Transverse colon (tissue), 4 donors: ENCODE measurements at regions not wholly inside any gene's neighbourhood (a gene's known extent, or its start where the extent isn't known, plus 50 kb on each side); places are given as distances from the start of the nearest gene placed in this dataset.

ENCODE experiments used
- EP300 ChIP-seq: sonication (generic); formaldehyde crosslinking; IDR thresholded peaks from one replicate; pipeline ENCODE4 v1.6.1; 2017; ENCODE audit warnings: antibody characterized with exemption, low read depth
- POLR2A ChIP-seq: fragments of 450-650 bp; IDR thresholded peaks from one replicate; pipeline ENCODE4 v1.6.1; 2016; ENCODE audit warnings: antibody characterized with exemption, mild to moderate bottlenecking, moderate library complexity
- POLR2AphosphoS5 ChIP-seq, 3 donors: sonication (generic); formaldehyde crosslinking; IDR thresholded peaks; one replicate each; pipeline ENCODE4 v1.6.1; 2016; ENCODE audit warnings: antibody characterized with exemption in 3 of 3
- TF ChIP-seq, protein P1 (sequence below), 5 experiments: fragments of 200-600 bp in 3 of 5; fragments of 450-650 bp in 2 of 5; sonication (generic) in 3 of 5; IDR thresholded peaks; 1 replicate in 2 of 5; 2 replicates in 3 of 5; pipeline ENCODE4 v1.5.1; 2016 to 2017; ENCODE audit warnings: antibody characterized with exemption in 5 of 5, inconsistent platforms in 3 of 5, mild to moderate bottlenecking in 2 of 5, moderate library complexity in 1 of 5

DNA sequence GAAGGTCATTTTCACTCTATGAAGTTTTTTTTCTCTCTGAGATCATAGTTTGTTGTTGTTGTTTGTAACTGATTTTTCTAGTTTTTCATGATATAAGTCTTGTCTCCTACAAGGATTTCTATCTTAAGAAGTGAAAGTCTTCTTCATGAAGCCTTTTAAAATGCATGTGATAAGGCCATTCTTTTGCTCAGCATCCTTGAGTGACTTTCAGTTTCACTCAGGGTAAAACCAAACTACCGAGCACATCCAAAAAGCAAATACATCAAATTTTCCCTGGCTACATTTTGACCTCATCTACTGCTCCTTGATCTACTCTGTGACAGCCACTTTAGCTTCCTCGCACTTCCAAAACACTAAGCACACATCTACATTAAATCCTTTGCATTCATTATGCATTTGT, 580.7 kb downstream of the KCTD8 start:
- no peak for TF ChIP-seq POLR2A
- TF ChIP-seq, protein P1, sequence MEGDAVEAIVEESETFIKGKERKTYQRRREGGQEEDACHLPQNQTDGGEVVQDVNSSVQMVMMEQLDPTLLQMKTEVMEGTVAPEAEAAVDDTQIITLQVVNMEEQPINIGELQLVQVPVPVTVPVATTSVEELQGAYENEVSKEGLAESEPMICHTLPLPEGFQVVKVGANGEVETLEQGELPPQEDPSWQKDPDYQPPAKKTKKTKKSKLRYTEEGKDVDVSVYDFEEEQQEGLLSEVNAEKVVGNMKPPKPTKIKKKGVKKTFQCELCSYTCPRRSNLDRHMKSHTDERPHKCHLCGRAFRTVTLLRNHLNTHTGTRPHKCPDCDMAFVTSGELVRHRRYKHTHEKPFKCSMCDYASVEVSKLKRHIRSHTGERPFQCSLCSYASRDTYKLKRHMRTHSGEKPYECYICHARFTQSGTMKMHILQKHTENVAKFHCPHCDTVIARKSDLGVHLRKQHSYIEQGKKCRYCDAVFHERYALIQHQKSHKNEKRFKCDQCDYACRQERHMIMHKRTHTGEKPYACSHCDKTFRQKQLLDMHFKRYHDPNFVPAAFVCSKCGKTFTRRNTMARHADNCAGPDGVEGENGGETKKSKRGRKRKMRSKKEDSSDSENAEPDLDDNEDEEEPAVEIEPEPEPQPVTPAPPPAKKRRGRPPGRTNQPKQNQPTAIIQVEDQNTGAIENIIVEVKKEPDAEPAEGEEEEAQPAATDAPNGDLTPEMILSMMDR (IDR thresholded peaks at IDR 0.05): no peak
- TF ChIP-seq POLR2AphosphoS5 (IDR thresholded peaks at IDR 0.05): no peak
- TF ChIP-seq EP300: no peak
